OCI-LY1 (cell line): ENCODE measurements at regions not wholly inside any gene's neighbourhood (a gene's known extent, or its start where the extent isn't known, plus 50 kb on each side); places are given as distances from the start of the nearest gene placed in this dataset.

ENCODE experiments used
- EZH2 ChIP-seq: fragments of 200-600 bp; sonication (generic), shearing (Covaris generic); IDR thresholded peaks from 2 replicates; pipeline ENCODE4 v1.8.0; 2017; ENCODE audit warnings: borderline replicate concordance, mixed run types, mild to moderate bottlenecking, antibody characterized with exemption, low read length, moderate library complexity, mixed read lengths
- TF ChIP-seq, protein P1 (sequence below): fragments of 200-600 bp; sonication (generic), shearing (Covaris generic); IDR thresholded peaks from 2 replicates; pipeline ENCODE4 v1.5.1; 2017; ENCODE audit warnings: mild to moderate bottlenecking, antibody characterized with exemption, low read length, moderate library complexity, mixed read lengths

DNA sequence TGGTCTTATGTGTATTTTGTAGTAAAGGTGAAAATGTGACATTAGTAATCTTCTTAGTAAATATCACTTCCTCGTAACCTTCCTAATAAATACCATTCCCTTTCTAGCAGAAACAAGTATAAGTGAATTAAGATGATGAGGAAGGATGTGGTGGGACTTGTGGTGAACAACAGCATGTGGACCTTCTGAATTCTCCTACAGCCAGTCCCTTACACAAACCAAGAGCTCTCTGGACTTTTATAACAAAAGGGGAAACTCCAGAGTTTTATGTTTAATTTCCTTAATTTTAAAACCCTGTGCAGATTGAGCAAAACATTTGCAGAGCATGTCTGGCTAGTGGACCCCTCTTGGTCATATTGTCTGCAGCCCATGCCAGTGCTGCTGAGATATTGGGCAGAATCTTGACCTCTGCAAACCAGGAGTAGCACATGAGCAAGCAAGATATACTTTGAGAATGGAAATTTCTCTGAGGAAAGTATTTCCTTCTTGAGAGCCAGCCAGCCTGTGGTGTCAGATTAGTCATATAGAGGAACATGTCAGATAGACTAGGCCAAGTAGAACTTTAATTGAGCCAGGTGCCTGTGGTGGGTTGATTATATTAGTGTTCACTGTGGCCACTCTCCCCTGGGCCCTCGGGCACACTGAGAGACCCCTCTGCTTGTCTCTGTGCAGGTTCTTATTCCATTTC is 328.2 kb downstream of the DKK2 start:
- TF ChIP-seq, protein P1, sequence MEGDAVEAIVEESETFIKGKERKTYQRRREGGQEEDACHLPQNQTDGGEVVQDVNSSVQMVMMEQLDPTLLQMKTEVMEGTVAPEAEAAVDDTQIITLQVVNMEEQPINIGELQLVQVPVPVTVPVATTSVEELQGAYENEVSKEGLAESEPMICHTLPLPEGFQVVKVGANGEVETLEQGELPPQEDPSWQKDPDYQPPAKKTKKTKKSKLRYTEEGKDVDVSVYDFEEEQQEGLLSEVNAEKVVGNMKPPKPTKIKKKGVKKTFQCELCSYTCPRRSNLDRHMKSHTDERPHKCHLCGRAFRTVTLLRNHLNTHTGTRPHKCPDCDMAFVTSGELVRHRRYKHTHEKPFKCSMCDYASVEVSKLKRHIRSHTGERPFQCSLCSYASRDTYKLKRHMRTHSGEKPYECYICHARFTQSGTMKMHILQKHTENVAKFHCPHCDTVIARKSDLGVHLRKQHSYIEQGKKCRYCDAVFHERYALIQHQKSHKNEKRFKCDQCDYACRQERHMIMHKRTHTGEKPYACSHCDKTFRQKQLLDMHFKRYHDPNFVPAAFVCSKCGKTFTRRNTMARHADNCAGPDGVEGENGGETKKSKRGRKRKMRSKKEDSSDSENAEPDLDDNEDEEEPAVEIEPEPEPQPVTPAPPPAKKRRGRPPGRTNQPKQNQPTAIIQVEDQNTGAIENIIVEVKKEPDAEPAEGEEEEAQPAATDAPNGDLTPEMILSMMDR: no peak
- TF ChIP-seq EZH2: no peak
